Activated CD8-positive, alpha-beta T cell treated with anti-CD3 and anti-CD28 coated beads, Interleukin-2, amount 10 ng/mL, durations not matched to agents 7 days and 5 days (primary cell): ENCODE measurements at regions not wholly inside any gene's neighbourhood (a gene's known extent, or its start where the extent isn't known, plus 50 kb on each side); places are given as distances from the start of the nearest gene placed in this dataset.

Experiments used
- ATAC-seq: fragments of 150-1000 bp; cut with Tn5 transposase; one replicate; pipeline ENCODE4 v1.10.0; 2021; ENCODE audit warnings: moderate library complexity
- CTCF ChIA-PET: fragments of 350-600 bp; sonication (Branson Sonifier 250); formaldehyde crosslinking; loops from one replicate; lab custom pipeline; 2021; ENCODE audit warnings: antibody characterized with exemption; lab: Charles Lee
- POLR2A ChIA-PET: fragments of 350-600 bp; sonication (Branson Sonifier 250); formaldehyde crosslinking; loops from one replicate; lab custom pipeline; 2021; ENCODE audit warnings: antibody characterized with exemption; lab: Charles Lee
- DNase-seq: peaks from one replicate; pipeline ENCODE4 v3.0.0-alpha.2; 2020
- H3K27ac Mint-ChIP-seq: one replicate; pipeline ENCODE4 v1.8.0; 2021; ENCODE audit warnings: mild to moderate bottlenecking, mixed read lengths
- H3K27me3 Mint-ChIP-seq: one replicate; pipeline ENCODE4 v1.8.0; 2021; ENCODE audit warnings: low read depth, mixed read lengths
- H3K36me3 Mint-ChIP-seq: one replicate; pipeline ENCODE4 v1.8.0; 2021; ENCODE audit warnings: low read depth, mixed read lengths
- H3K4me1 Mint-ChIP-seq: one replicate; pipeline ENCODE4 v1.8.0; 2021; ENCODE audit warnings: low read depth, mixed read lengths
- H3K4me3 Mint-ChIP-seq: one replicate; pipeline ENCODE4 v1.8.0; 2021; ENCODE audit warnings: mild to moderate bottlenecking, mixed read lengths
- H3K9me3 Mint-ChIP-seq: one replicate; pipeline ENCODE4 v1.8.0; 2022; ENCODE audit warnings: mixed read lengths; ENCODE audit not compliant: insufficient read depth

- ATAC-seq (peak; percentile 59), DNase-seq (peak; percentile 66)
- CTCF ChIA-PET = interaction anchor here (0.7 to 6.4 kb wide), 10 partner anchors 9 to 954 kb away, joined by 3 to 84 read pairs (median 4); no protein-coding TSS in a partner anchor
- H3K36me3 Mint-ChIP-seq = no peaks in the 10 kb centered on the region
- no peak overlapping the region for H3K27ac Mint-ChIP-seq
- H3K27me3 Mint-ChIP-seq = no peaks in the 10 kb centered on the region
- peaks cover 17% of the 10 kb centered on the region for H3K4me1 Mint-ChIP-seq
- H3K4me3 Mint-ChIP-seq = no peak overlapping the region
- no peaks in the 10 kb centered on the region for H3K9me3 Mint-ChIP-seq
- POLR2A ChIA-PET = no interaction called here
These were observed 139.4 kb downstream of the AKAIN1 start for GRCh38 chr18:5057386-5058348.

GRCh38 chr18:5052491-5052890 lies 144.6 kb downstream of the AKAIN1 start:
- no peaks in the 10 kb centered on the region for H3K27me3 Mint-ChIP-seq
- H3K4me1 Mint-ChIP-seq = no peaks in the 10 kb centered on the region
- POLR2A ChIA-PET = no interaction called here
- CTCF ChIA-PET = no interaction called here
- no peaks in the 10 kb centered on the region for H3K9me3 Mint-ChIP-seq
- DNase-seq (no peak), ATAC-seq (no peak)
- H3K4me3 Mint-ChIP-seq = no peak overlapping the region
- H3K27ac Mint-ChIP-seq = no peak overlapping the region
- no peaks in the 10 kb centered on the region for H3K36me3 Mint-ChIP-seq

- H3K36me3 Mint-ChIP-seq = no peaks in the 10 kb centered on the region
- no peaks in the 10 kb centered on the region for H3K9me3 Mint-ChIP-seq
- ChIA-PET POLR2A (no interaction called here), CTCF (no interaction called here)
- no peaks in the 10 kb centered on the region for H3K27me3 Mint-ChIP-seq
- no peak for DNase-seq
- no peaks in the 10 kb centered on the region for H3K4me1 Mint-ChIP-seq
- ATAC-seq = no peak
- H3K27ac Mint-ChIP-seq = no peak overlapping the region
- H3K4me3 Mint-ChIP-seq = no peak overlapping the region
These were observed 145.8 kb downstream of the AKAIN1 start for GRCh38 chr18:5051207-5051606.

- ChIA-PET POLR2A (no interaction called here), CTCF (interaction anchor here (2.6 kb wide), 1 partner anchor 8 kb away, joined by 11 read pairs; no protein-coding TSS in a partner anchor)
- Mint-ChIP-seq H3K27me3 (no peaks in the 10 kb centered on the region), H3K4me3 (no peak overlapping the region), H3K9me3 (no peaks in the 10 kb centered on the region), H3K4me1 (no peaks in the 10 kb centered on the region), H3K27ac (no peak overlapping the region), H3K36me3 (no peaks in the 10 kb centered on the region)
- DNase-seq (no peak), ATAC-seq (no peak)
These were observed 147.9 kb downstream of the AKAIN1 start for GRCh38 chr18:5049124-5049523.

- ChIA-PET CTCF (no interaction called here), POLR2A (no interaction called here)
- H3K4me3 Mint-ChIP-seq = no peak overlapping the region
- H3K27ac Mint-ChIP-seq = no peak overlapping the region
- no peaks in the 10 kb centered on the region for H3K9me3 Mint-ChIP-seq
- no peaks in the 10 kb centered on the region for H3K4me1 Mint-ChIP-seq
- DNase-seq (no peak), ATAC-seq (no peak)
- no peaks in the 10 kb centered on the region for H3K27me3 Mint-ChIP-seq
- no peaks in the 10 kb centered on the region for H3K36me3 Mint-ChIP-seq
These were observed 156.6 kb downstream of the AKAIN1 start for GRCh38 chr18:5040476-5040875.

- POLR2A ChIA-PET = no interaction called here
- DNase-seq (no peak), ATAC-seq (no peak)
- Mint-ChIP-seq H3K4me1 (no peaks in the 10 kb centered on the region), H3K36me3 (no peaks in the 10 kb centered on the region), H3K4me3 (no peak overlapping the region), H3K9me3 (no peaks in the 10 kb centered on the region), H3K27ac (no peak overlapping the region), H3K27me3 (no peaks in the 10 kb centered on the region)
- CTCF ChIA-PET = interaction anchor here (1.0 kb wide), 1 partner anchor 13 kb away, joined by 3 read pairs; no protein-coding TSS in a partner anchor
These were observed 160.5 kb downstream of the AKAIN1 start for GRCh38 chr18:5036523-5036922.

- Mint-ChIP-seq H3K27me3 (no peaks in the 10 kb centered on the region), H3K36me3 (no peaks in the 10 kb centered on the region), H3K4me1 (no peaks in the 10 kb centered on the region), H3K4me3 (no peak overlapping the region), H3K9me3 (no peaks in the 10 kb centered on the region), H3K27ac (no peak overlapping the region)
- ChIA-PET CTCF (no interaction called here), POLR2A (no interaction called here)
- no peak for DNase-seq
- ATAC-seq = no peak
These were observed 165.8 kb downstream of the AKAIN1 start for GRCh38 chr18:5031216-5031615.

GRCh38 chr18:5030636-5031035 lies 166.4 kb downstream of the AKAIN1 start:
- DNase-seq = no peak
- POLR2A ChIA-PET = no interaction called here
- no peak for ATAC-seq
- Mint-ChIP-seq H3K27me3 (no peaks in the 10 kb centered on the region), H3K27ac (no peak overlapping the region), H3K9me3 (no peaks in the 10 kb centered on the region), H3K4me3 (no peak overlapping the region), H3K36me3 (no peaks in the 10 kb centered on the region), H3K4me1 (no peaks in the 10 kb centered on the region)
- CTCF ChIA-PET = no interaction called here

GRCh38 chr18:5029592-5029991 lies 167.5 kb downstream of the AKAIN1 start:
- no peak for DNase-seq
- CTCF ChIA-PET = no interaction called here
- Mint-ChIP-seq H3K9me3 (no peaks in the 10 kb centered on the region), H3K4me3 (no peak overlapping the region), H3K27ac (no peak overlapping the region), H3K36me3 (no peaks in the 10 kb centered on the region), H3K27me3 (no peaks in the 10 kb centered on the region), H3K4me1 (no peaks in the 10 kb centered on the region)
- ATAC-seq = no peak
- POLR2A ChIA-PET = no interaction called here

- H3K36me3 Mint-ChIP-seq = no peaks in the 10 kb centered on the region
- no peak overlapping the region for H3K4me3 Mint-ChIP-seq
- H3K9me3 Mint-ChIP-seq = no peaks in the 10 kb centered on the region
- CTCF ChIA-PET = no interaction called here
- H3K4me1 Mint-ChIP-seq = no peaks in the 10 kb centered on the region
- POLR2A ChIA-PET = no interaction called here
- ATAC-seq (no peak), DNase-seq (no peak)
- H3K27ac Mint-ChIP-seq = no peak overlapping the region
- no peaks in the 10 kb centered on the region for H3K27me3 Mint-ChIP-seq
These were observed 172.3 kb downstream of the AKAIN1 start for GRCh38 chr18:5024741-5025140.

- Mint-ChIP-seq H3K27me3 (no peaks in the 10 kb centered on the region), H3K4me3 (no peak overlapping the region), H3K27ac (no peak overlapping the region), H3K36me3 (no peaks in the 10 kb centered on the region), H3K4me1 (no peaks in the 10 kb centered on the region), H3K9me3 (no peaks in the 10 kb centered on the region)
- ATAC-seq (no peak), DNase-seq (no peak)
- CTCF ChIA-PET = interaction anchor here (1.8 kb wide), 1 partner anchor 36 kb away, joined by 4 read pairs; no protein-coding TSS in a partner anchor
- POLR2A ChIA-PET = no interaction called here
These were observed 175.5 kb downstream of the AKAIN1 start for GRCh38 chr18:5021558-5021957.

GRCh38 chr18:5015213-5015612 lies 181.8 kb downstream of the AKAIN1 start:
- CTCF ChIA-PET = interaction anchor here (1.3 kb wide), 1 partner anchor 8 kb away, joined by 7 read pairs; no protein-coding TSS in a partner anchor
- POLR2A ChIA-PET = no interaction called here
- no peaks in the 10 kb centered on the region for H3K9me3 Mint-ChIP-seq
- H3K27ac Mint-ChIP-seq = no peak overlapping the region
- H3K4me3 Mint-ChIP-seq = no peak overlapping the region
- H3K36me3 Mint-ChIP-seq = no peaks in the 10 kb centered on the region
- no peaks in the 10 kb centered on the region for H3K4me1 Mint-ChIP-seq
- DNase-seq = no peak
- H3K27me3 Mint-ChIP-seq = no peaks in the 10 kb centered on the region
- ATAC-seq = no peak
